ENCODE measurements at regions not wholly inside any gene's neighbourhood (a gene's known extent, or its start where the extent isn't known, plus 50 kb on each side); places are given as distances from the start of the nearest gene placed in this dataset.

GRCh38 chr4:67051000-67051789 lies 494.1 kb downstream of the CENPC start:
- intact Hi-C loops (cut with DNase I), result no loop called here
- Histone ChIP-seq H3K27ac (no peak overlapping the region), H3K36me3 (ENCODE audit: insufficient read depth in 1 of 2, low read depth in 1 of 2) (no peaks in the 10 kb centered on the region), H3K4me3 (no peak overlapping the region), H3K9me3 (no peaks in the 10 kb centered on the region), H3K4me1 (no peaks in the 10 kb centered on the region), H3K27me3 (ENCODE audit: insufficient read depth in 3 of 3, low read length in 2 of 3) (no peaks in the 10 kb centered on the region)
- 61 to 81% (median 68%) methylated on average over 4 of the region's 4 CpGs for WGBS, 3 donors
- no peak for ATAC-seq
- no peak for TF ChIP-seq CTCF (IDR thresholded peaks at IDR 0.05)
- DNase-seq, result no peak

- no peaks in the 10 kb centered on the region for H3K4me1 ChIP-seq
- H3K27me3 ChIP-seq (ENCODE audit: insufficient read depth in 3 of 3, low read length in 2 of 3), result no peaks in the 10 kb centered on the region
- H3K27ac ChIP-seq, result no peak overlapping the region
- no peaks in the 10 kb centered on the region for H3K36me3 ChIP-seq (ENCODE audit: insufficient read depth in 1 of 2, low read depth in 1 of 2)
- 54 to 58% (median 54%) methylated on average over 2 of the region's 2 CpGs for WGBS, 3 donors
- H3K9me3 ChIP-seq, result no peaks in the 10 kb centered on the region
- no peak for TF ChIP-seq CTCF (IDR thresholded peaks at IDR 0.05)
- DNase-seq, result no peak
- H3K4me3 ChIP-seq, result no peak overlapping the region
- ATAC-seq, result no peak
- intact Hi-C loops (cut with DNase I), result no loop called here
Measured at GRCh38 chr4:67049446-67049845, 495.9 kb downstream of the CENPC start.

GRCh38 chr4:67048530-67048929 lies 496.8 kb downstream of the CENPC start:
- TF ChIP-seq CTCF (IDR thresholded peaks at IDR 0.05), result no peak
- H3K4me3 ChIP-seq, result no peak overlapping the region
- no peaks in the 10 kb centered on the region for H3K36me3 ChIP-seq (ENCODE audit: insufficient read depth in 1 of 2, low read depth in 1 of 2)
- H3K27me3 ChIP-seq (ENCODE audit: insufficient read depth in 3 of 3, low read length in 2 of 3), result no peaks in the 10 kb centered on the region
- DNase-seq (no peak), ATAC-seq (no peak)
- no peak overlapping the region for H3K27ac ChIP-seq
- WGBS, 3 donors, result 38 to 58% (median 44%) methylated on average over 2 of the region's 2 CpGs
- intact Hi-C loops (cut with DNase I), result no loop called here
- no peaks in the 10 kb centered on the region for H3K4me1 ChIP-seq
- H3K9me3 ChIP-seq, result no peaks in the 10 kb centered on the region

- no peak for TF ChIP-seq CTCF (IDR thresholded peaks at IDR 0.05)
- Histone ChIP-seq H3K9me3 (no peaks in the 10 kb centered on the region), H3K4me1 (no peaks in the 10 kb centered on the region), H3K27me3 (ENCODE audit: insufficient read depth in 3 of 3, low read length in 2 of 3) (no peaks in the 10 kb centered on the region), H3K4me3 (no peak overlapping the region), H3K36me3 (ENCODE audit: insufficient read depth in 1 of 2, low read depth in 1 of 2) (no peaks in the 10 kb centered on the region), H3K27ac (no peak overlapping the region)
- DNase-seq (no peak), ATAC-seq (no peak)
- WGBS, 3 donors, result 60 to 75% (median 68%) methylated on average over 2 of the region's 2 CpGs
- intact Hi-C loops (cut with DNase I), result no loop called here
Measured at GRCh38 chr4:67040315-67040714, 505.0 kb downstream of the CENPC start.

- ATAC-seq, result no peak
- 52 to 56% (median 52%) methylated on average over 4 of the region's 4 CpGs for WGBS, 3 donors
- intact Hi-C loops (cut with DNase I), result no loop called here
- Histone ChIP-seq H3K27me3 (ENCODE audit: insufficient read depth in 3 of 3, low read length in 2 of 3) (no peaks in the 10 kb centered on the region), H3K36me3 (ENCODE audit: insufficient read depth in 1 of 2, low read depth in 1 of 2) (no peaks in the 10 kb centered on the region), H3K27ac (no peak overlapping the region), H3K4me3 (no peak overlapping the region), H3K4me1 (no peaks in the 10 kb centered on the region), H3K9me3 (no peaks in the 10 kb centered on the region)
- TF ChIP-seq CTCF (IDR thresholded peaks at IDR 0.05), result no peak
- no peak for DNase-seq
Measured at GRCh38 chr4:67038228-67038566, 507.1 kb downstream of the CENPC start.
